ENCODE measurements at regions not wholly inside any gene's neighbourhood (a gene's known extent, or its start where the extent isn't known, plus 50 kb on each side); places are given as distances from the start of the nearest gene placed in this dataset.
"Not testable (repeated sequence)": the region's sequence is repeated elsewhere in the genome, so short reads cannot be mapped to it uniquely, and the experiment has no call there.

GRCh38 chr6:15887491-15888461 is 224.9 kb upstream of the DTNBP1 start:
- no peaks in the 10 kb centered on the region for H3K79me2 ChIP-seq (replicated peaks; ENCODE audit: insufficient read depth)
- no peaks in the 10 kb centered on the region for H3K9me2 ChIP-seq (ENCODE audit: insufficient read depth)
- H3K27ac Mint-ChIP-seq = no peak overlapping the region
- H3K27ac ChIP-seq (ENCODE audit: low read depth) = no peak overlapping the region
- H3K27me3 Mint-ChIP-seq (ENCODE audit: insufficient read depth, low read depth, poor library complexity) = peaks cover 1% of the 10 kb centered on the region
- no peaks in the 10 kb centered on the region for H3K36me3 ChIP-seq (ENCODE audit: insufficient read depth)
- no peaks in the 10 kb centered on the region for H3K9me3 Mint-ChIP-seq
- H3K27me3 ChIP-seq (ENCODE audit: insufficient read depth) = no peaks in the 10 kb centered on the region
- no peaks in the 10 kb centered on the region for H3F3A ChIP-seq (replicated peaks; ENCODE audit: low read depth)
- H3K4me3 ChIP-seq = no peak overlapping the region
- ATAC-seq = no peak
- TF ChIP-seq ZNF114 (CRISPR knock-in tag; IDR thresholded peaks at IDR 0.05) = no peak
- no peak for TF ChIP-seq JUNB (IDR thresholded peaks at IDR 0.05; ENCODE audit: unreplicated experiment)
- no peak for TF ChIP-seq POLR2AphosphoS5 (IDR thresholded peaks at IDR 0.05; ENCODE audit: low read depth)
- TF ChIP-seq EZH2 (IDR thresholded peaks at IDR 0.05; ENCODE audit: low read depth, unreplicated experiment) = no peak
- no peaks in the 10 kb centered on the region for H3K4me1 ChIP-seq (ENCODE audit: insufficient read depth)
- no peaks in the 10 kb centered on the region for H3K4me1 Mint-ChIP-seq
- no peaks in the 10 kb centered on the region for H4K20me1 ChIP-seq (replicated peaks; ENCODE audit: insufficient read depth)
- no peak overlapping the region; the same call in 1 of the 2 replicates for H2AFZ ChIP-seq
- H3K4me3 Mint-ChIP-seq = no peak overlapping the region
- H3K36me3 Mint-ChIP-seq (ENCODE audit: low read depth) = peaks cover 3% of the 10 kb centered on the region; the same call in 2 of the 3 replicates
- DNase-seq (ENCODE audit: low spot score) = no peak
- no peak overlapping the region for H3K4me2 ChIP-seq

DNA sequence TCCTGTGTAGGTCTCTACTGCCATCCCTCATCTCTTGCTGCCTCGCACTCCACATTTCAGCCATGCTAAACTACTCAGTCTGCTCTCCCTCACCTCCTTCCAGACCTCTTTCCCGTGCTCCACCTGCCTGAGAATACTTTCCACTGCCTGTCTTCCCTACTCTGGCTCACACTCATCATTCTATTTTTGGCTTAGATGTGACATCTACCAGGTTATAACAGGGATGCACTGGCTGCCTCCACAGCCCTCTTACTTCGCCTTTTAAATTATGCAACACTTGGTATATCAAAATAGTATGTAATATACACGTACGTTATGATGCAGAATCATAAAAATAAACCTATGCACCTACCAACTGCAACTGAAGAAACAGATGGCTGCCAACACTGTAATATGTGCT is 222.8 kb upstream of the DTNBP1 start:
- no peaks in the 10 kb centered on the region for H3K4me1 Mint-ChIP-seq
- no peaks in the 10 kb centered on the region for H3K9me3 Mint-ChIP-seq
- Histone ChIP-seq H2AFZ (no peak overlapping the region; the same call in 1 of the 2 replicates), H3K27ac (ENCODE audit: low read depth) (no peak overlapping the region), H4K20me1 (replicated peaks; ENCODE audit: insufficient read depth) (no peaks in the 10 kb centered on the region), H3F3A (replicated peaks; ENCODE audit: low read depth) (no peaks in the 10 kb centered on the region), H3K4me1 (ENCODE audit: insufficient read depth) (no peaks in the 10 kb centered on the region), H3K27me3 (ENCODE audit: insufficient read depth) (no peaks in the 10 kb centered on the region), H3K79me2 (replicated peaks; ENCODE audit: insufficient read depth) (no peaks in the 10 kb centered on the region), H3K36me3 (ENCODE audit: insufficient read depth) (no peaks in the 10 kb centered on the region), H3K4me2 (no peak overlapping the region), H3K9me2 (ENCODE audit: insufficient read depth) (peaks cover 4% of the 10 kb centered on the region; the same call in 1 of the 2 replicates), H3K4me3 (no peak overlapping the region)
- ATAC-seq (no peak), DNase-seq (ENCODE audit: low spot score) (no peak)
- no peak overlapping the region for H3K27ac Mint-ChIP-seq
- TF ChIP-seq STAT1 (IDR thresholded peaks at IDR 0.05; ENCODE audit: unreplicated experiment) (no peak), ZNF114 (CRISPR knock-in tag; IDR thresholded peaks at IDR 0.05) (no peak), ETS1 (IDR thresholded peaks at IDR 0.05) (no peak), EZH2 (IDR thresholded peaks at IDR 0.05; ENCODE audit: low read depth, unreplicated experiment) (no peak)
- TF ChIP-seq, protein P1, sequence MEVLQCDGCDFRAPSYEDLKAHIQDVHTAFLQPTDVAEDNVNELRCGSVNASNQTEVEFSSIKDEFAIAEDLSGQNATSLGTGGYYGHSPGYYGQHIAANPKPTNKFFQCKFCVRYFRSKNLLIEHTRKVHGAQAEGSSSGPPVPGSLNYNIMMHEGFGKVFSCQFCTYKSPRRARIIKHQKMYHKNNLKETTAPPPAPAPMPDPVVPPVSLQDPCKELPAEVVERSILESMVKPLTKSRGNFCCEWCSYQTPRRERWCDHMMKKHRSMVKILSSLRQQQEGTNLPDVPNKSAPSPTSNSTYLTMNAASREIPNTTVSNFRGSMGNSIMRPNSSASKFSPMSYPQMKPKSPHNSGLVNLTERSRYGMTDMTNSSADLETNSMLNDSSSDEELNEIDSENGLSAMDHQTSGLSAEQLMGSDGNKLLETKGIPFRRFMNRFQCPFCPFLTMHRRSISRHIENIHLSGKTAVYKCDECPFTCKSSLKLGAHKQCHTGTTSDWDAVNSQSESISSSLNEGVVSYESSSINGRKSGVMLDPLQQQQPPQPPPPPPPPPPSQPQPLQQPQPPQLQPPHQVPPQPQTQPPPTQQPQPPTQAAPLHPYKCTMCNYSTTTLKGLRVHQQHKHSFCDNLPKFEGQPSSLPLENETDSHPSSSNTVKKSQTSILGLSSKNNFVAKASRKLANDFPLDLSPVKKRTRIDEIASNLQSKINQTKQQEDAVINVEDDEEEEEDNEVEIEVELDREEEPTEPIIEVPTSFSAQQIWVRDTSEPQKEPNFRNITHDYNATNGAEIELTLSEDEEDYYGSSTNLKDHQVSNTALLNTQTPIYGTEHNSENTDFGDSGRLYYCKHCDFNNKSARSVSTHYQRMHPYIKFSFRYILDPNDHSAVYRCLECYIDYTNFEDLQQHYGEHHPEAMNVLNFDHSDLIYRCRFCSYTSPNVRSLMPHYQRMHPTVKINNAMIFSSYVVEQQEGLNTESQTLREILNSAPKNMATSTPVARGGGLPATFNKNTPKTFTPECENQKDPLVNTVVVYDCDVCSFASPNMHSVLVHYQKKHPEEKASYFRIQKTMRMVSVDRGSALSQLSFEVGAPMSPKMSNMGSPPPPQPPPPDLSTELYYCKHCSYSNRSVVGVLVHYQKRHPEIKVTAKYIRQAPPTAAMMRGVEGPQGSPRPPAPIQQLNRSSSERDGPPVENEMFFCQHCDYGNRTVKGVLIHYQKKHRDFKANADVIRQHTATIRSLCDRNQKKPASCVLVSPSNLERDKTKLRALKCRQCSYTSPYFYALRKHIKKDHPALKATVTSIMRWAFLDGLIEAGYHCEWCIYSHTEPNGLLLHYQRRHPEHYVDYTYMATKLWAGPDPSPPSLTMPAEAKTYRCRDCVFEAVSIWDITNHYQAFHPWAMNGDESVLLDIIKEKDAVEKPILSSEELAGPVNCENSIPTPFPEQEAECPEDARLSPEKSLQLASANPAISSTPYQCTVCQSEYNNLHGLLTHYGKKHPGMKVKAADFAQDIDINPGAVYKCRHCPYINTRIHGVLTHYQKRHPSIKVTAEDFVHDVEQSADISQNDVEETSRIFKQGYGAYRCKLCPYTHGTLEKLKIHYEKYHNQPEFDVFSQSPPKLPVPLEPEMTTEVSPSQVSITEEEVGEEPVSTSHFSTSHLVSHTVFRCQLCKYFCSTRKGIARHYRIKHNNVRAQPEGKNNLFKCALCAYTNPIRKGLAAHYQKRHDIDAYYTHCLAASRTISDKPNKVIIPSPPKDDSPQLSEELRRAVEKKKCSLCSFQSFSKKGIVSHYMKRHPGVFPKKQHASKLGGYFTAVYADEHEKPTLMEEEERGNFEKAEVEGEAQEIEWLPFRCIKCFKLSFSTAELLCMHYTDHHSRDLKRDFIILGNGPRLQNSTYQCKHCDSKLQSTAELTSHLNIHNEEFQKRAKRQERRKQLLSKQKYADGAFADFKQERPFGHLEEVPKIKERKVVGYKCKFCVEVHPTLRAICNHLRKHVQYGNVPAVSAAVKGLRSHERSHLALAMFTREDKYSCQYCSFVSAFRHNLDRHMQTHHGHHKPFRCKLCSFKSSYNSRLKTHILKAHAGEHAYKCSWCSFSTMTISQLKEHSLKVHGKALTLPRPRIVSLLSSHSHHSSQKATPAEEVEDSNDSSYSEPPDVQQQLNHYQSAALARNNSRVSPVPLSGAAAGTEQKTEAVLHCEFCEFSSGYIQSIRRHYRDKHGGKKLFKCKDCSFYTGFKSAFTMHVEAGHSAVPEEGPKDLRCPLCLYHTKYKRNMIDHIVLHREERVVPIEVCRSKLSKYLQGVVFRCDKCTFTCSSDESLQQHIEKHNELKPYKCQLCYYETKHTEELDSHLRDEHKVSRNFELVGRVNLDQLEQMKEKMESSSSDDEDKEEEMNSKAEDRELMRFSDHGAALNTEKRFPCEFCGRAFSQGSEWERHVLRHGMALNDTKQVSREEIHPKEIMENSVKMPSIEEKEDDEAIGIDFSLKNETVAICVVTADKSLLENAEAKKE (CRISPR knock-in tag; IDR thresholded peaks at IDR 0.05) = no peak
- H3K4me3 Mint-ChIP-seq = no peak overlapping the region
- peaks cover 1% of the 10 kb centered on the region for H3K27me3 Mint-ChIP-seq (ENCODE audit: insufficient read depth, low read depth, poor library complexity)
- no peaks in the 10 kb centered on the region for H3K36me3 Mint-ChIP-seq (ENCODE audit: low read depth)

- not testable (repeated sequence) for H4K20me1 ChIP-seq (replicated peaks; ENCODE audit: insufficient read depth); DNase-seq (ENCODE audit: low spot score); H3K4me1 ChIP-seq (ENCODE audit: insufficient read depth); H3K27me3 Mint-ChIP-seq (ENCODE audit: insufficient read depth, low read depth, poor library complexity); H3K4me3 ChIP-seq; H3K36me3 ChIP-seq (ENCODE audit: insufficient read depth); H3K36me3 Mint-ChIP-seq (ENCODE audit: low read depth); H3K4me2 ChIP-seq; H3K9me3 Mint-ChIP-seq; H3K4me3 Mint-ChIP-seq; H3K27ac Mint-ChIP-seq; ATAC-seq; H3F3A ChIP-seq (replicated peaks; ENCODE audit: low read depth); H3K27ac ChIP-seq (ENCODE audit: low read depth); H2AFZ ChIP-seq; H3K79me2 ChIP-seq (replicated peaks; ENCODE audit: insufficient read depth); H3K27me3 ChIP-seq (ENCODE audit: insufficient read depth); H3K9me2 ChIP-seq (ENCODE audit: insufficient read depth); H3K4me1 Mint-ChIP-seq
Measured at GRCh38 chr6:15883593-15883992, 220.8 kb upstream of the DTNBP1 start.
